ENCODE measurements at regions not wholly inside any gene's neighbourhood (a gene's known extent, or its start where the extent isn't known, plus 50 kb on each side); places are given as distances from the start of the nearest gene placed in this dataset.

DNA sequence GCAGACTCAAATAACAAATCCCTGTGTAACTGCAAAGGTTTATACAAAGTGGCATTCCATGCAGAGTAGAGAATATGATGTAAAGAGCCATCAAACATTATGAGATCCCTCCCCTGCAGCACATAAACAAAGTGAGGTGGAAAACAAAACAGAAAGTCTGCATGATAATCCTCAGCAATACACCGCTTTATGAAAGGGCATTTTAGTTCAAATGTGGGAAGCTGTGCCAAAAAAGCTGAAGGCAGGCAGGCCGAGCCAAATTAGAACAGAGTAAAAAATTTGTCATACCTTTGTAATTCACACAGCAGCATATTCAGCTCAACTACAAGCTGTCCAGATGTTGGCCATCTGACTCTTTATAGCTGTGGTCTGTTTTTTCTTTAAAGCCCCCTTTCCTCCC lies 113.5 kb downstream of the LHX9 start:
- Histone ChIP-seq H3K9ac (no peak overlapping the region), H3K4me1 (no peaks in the 10 kb centered on the region), H3K27me3 (no peaks in the 10 kb centered on the region), H3K4me3 (no peak overlapping the region), H3K36me3 (no peaks in the 10 kb centered on the region), H3K4me2 (no peak overlapping the region), H3K27ac (no peak overlapping the region), H4K20me1 (no peaks in the 10 kb centered on the region), H3K9me3 (replicated peaks in 1 of 11) (no peaks in the 10 kb centered on the region)
- no peak for TF ChIP-seq Cebpa-rat (IDR thresholded peaks at IDR 0.05)

DNA sequence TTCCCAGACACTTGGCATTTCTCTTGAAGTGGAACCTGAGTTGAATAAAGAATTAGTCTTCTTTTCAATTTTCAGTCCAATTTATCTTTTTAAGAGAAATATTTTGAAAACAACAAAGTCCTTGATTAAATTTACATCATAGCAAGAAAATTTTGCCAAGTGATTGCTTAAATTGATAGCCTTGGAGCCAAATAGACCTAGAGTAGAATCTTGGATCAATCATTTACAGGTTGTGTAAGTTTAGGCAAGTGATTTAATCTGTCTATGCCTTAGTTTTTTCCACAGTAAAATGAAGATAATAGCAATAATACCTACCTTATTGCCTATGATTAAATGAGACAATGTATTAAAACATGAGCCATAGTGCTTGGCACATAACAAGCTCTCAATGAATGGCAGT lies 113.9 kb downstream of the LHX9 start:
- H3K9me3 ChIP-seq (replicated peaks in 1 of 11), result no peaks in the 10 kb centered on the region
- no peaks in the 10 kb centered on the region for H3K36me3 ChIP-seq
- no peaks in the 10 kb centered on the region for H3K4me1 ChIP-seq
- H3K27ac ChIP-seq, result no peak overlapping the region
- TF ChIP-seq Cebpa-rat (IDR thresholded peaks at IDR 0.05), result no peak
- H3K27me3 ChIP-seq, result no peaks in the 10 kb centered on the region
- no peak overlapping the region for H3K9ac ChIP-seq
- no peak overlapping the region for H3K4me2 ChIP-seq
- H4K20me1 ChIP-seq, result no peaks in the 10 kb centered on the region
- H3K4me3 ChIP-seq, result no peak overlapping the region

- no peak overlapping the region for H3K27ac ChIP-seq
- H4K20me1 ChIP-seq, result no peaks in the 10 kb centered on the region
- H3K36me3 ChIP-seq, result no peaks in the 10 kb centered on the region
- H3K4me1 ChIP-seq, result no peaks in the 10 kb centered on the region
- no peak overlapping the region for H3K4me2 ChIP-seq
- H3K9me3 ChIP-seq (replicated peaks in 1 of 11), result no peaks in the 10 kb centered on the region
- no peak overlapping the region for H3K9ac ChIP-seq
- no peak overlapping the region for H3K4me3 ChIP-seq
- H3K27me3 ChIP-seq, result no peaks in the 10 kb centered on the region
- no peak for TF ChIP-seq Cebpa-rat (IDR thresholded peaks at IDR 0.05)
These were observed 115.5 kb downstream of the LHX9 start for GRCh38 chr1:198032668-198033067.

DNA sequence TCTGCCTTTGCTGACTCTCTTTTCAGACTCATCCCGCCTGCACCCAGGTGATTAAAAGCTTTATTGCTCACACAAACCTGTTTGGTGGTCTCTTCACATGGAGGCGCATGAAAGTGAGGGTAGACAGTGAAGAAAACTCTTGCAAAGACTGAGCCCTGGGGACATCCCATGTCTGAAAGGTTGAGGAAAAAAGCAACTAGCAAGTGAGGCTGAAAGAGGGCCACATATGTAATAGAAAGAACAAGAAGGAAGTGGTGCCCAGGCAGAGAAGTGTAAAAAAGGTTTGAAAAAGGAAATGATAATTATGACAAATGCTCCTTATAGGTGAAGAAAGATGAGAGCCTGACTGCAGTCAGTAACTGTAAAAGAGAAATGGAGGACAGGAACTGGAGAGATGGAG lies 115.9 kb upstream of the NEK7 start:
- no peaks in the 10 kb centered on the region for H3K9me3 ChIP-seq (replicated peaks in 1 of 11)
- no peaks in the 10 kb centered on the region for H3K36me3 ChIP-seq
- no peak overlapping the region for H3K4me3 ChIP-seq
- no peaks in the 10 kb centered on the region for H3K4me1 ChIP-seq
- H3K4me2 ChIP-seq, result no peak overlapping the region
- no peak overlapping the region for H3K9ac ChIP-seq
- no peaks in the 10 kb centered on the region for H3K27me3 ChIP-seq
- no peak for TF ChIP-seq Cebpa-rat (IDR thresholded peaks at IDR 0.05)
- H4K20me1 ChIP-seq, result no peaks in the 10 kb centered on the region
- no peak overlapping the region for H3K27ac ChIP-seq

DNA sequence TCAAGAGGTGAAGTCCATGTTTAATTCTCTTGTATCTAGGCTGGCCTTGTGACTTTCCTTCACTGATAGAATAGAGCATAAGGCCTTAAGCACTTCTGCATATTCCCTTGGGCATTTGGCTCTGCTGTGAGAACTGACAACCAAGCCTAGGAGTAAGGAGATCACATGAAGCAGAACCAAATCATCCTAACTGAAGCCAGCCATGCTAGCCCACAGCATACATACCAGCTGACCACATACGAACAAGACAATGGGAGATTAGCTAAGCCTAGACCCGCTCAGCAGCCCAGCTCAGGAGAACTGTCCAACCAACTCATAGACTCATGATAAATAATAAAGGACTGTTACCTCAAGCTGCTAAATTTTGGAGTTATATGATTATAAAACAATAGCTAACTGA lies 114.6 kb upstream of the NEK7 start:
- Histone ChIP-seq H3K9me3 (replicated peaks in 1 of 11) (no peaks in the 10 kb centered on the region), H3K27ac (no peak overlapping the region), H3K9ac (no peak overlapping the region), H3K4me2 (no peak overlapping the region), H4K20me1 (no peaks in the 10 kb centered on the region), H3K4me3 (no peak overlapping the region), H3K27me3 (no peaks in the 10 kb centered on the region), H3K36me3 (no peaks in the 10 kb centered on the region), H3K4me1 (no peaks in the 10 kb centered on the region)
- no peak for TF ChIP-seq Cebpa-rat (IDR thresholded peaks at IDR 0.05)

GRCh38 chr1:198047913-198048312 lies 108.9 kb upstream of the NEK7 start:
- Histone ChIP-seq H4K20me1 (no peaks in the 10 kb centered on the region), H3K4me3 (no peak overlapping the region), H3K9me3 (replicated peaks in 1 of 11) (no peaks in the 10 kb centered on the region), H3K36me3 (no peaks in the 10 kb centered on the region), H3K4me2 (peak overlapping the region in 8 of 11 experiments; percentile 3 to 48 (median 26); a peak in 8 of 22 replicates), H3K27me3 (no peaks in the 10 kb centered on the region), H3K4me1 (peaks cover 6 to 13% (median 9%) of the 10 kb centered on the region in 10 experiments; a peak in 12 of 20 replicates), H3K9ac (no peak overlapping the region), H3K27ac (no peak overlapping the region)
- TF ChIP-seq Cebpa-rat (IDR thresholded peaks at IDR 0.05), result no peak

DNA sequence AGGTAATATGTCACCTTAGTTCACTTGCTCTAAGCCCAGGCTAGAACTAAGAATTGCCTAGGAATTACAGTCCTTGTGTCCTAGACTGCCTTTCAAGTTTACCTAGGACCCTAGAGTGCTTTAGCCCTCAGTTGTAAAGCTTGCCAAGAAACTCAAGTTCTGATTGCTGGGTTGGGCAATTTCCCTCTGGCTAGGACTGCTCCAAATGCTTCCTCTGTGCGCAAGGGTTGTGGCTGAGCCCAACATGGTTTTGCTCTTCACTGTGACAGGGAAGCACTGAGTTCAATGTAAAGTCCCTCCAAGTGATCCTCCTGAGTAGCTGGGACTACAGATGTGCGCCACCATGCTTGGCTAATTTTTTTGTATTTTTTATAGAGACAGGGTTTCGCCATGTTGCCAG lies 102.3 kb upstream of the NEK7 start:
- no peak for TF ChIP-seq Cebpa-rat (IDR thresholded peaks at IDR 0.05)
- Histone ChIP-seq H3K27me3 (no peaks in the 10 kb centered on the region), H3K9ac (no peak overlapping the region), H3K4me3 (no peak overlapping the region), H3K4me2 (no peak overlapping the region), H3K36me3 (no peaks in the 10 kb centered on the region), H3K4me1 (no peaks in the 10 kb centered on the region), H3K9me3 (replicated peaks in 1 of 11) (no peaks in the 10 kb centered on the region), H4K20me1 (no peaks in the 10 kb centered on the region), H3K27ac (no peak overlapping the region)

DNA sequence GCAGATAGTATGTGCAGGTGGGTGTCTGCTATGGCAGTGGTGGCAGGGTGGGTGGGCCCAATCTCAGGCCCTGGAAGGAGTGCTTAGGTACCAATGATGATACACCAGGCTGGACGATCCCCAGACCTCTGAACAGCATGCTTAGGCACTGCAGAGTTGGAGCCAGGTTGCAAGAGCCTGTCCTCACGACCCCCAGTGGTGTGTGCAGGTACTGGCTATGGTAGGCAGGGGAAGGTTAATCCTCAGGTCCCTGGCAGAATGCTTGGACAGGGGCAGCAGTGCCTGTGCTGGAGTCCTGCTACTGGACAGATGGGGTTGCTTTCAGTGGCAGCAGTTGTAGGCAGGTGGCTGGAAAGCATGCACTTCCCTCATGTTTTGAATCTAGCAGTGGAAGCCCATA lies 100.5 kb upstream of the NEK7 start:
- Histone ChIP-seq H4K20me1 (no peaks in the 10 kb centered on the region), H3K36me3 (no peaks in the 10 kb centered on the region), H3K27me3 (no peaks in the 10 kb centered on the region), H3K9ac (no peak overlapping the region), H3K4me3 (no peak overlapping the region), H3K4me1 (no peaks in the 10 kb centered on the region), H3K9me3 (replicated peaks in 1 of 11) (no peaks in the 10 kb centered on the region), H3K4me2 (no peak overlapping the region), H3K27ac (no peak overlapping the region)
- TF ChIP-seq Cebpa-rat (IDR thresholded peaks at IDR 0.05), result no peak

- no peaks in the 10 kb centered on the region for H3K27me3 ChIP-seq
- H3K27ac ChIP-seq, result no peak overlapping the region
- no peak overlapping the region for H3K4me2 ChIP-seq
- peaks cover 0 to 14% (median 0%) of the 10 kb centered on the region in 10 experiments; a peak in 4 of 20 replicates for H3K4me1 ChIP-seq
- H3K9me3 ChIP-seq (replicated peaks in 1 of 11), result no peaks in the 10 kb centered on the region
- no peak for TF ChIP-seq Cebpa-rat (IDR thresholded peaks at IDR 0.05)
- H3K4me3 ChIP-seq, result no peak overlapping the region
- no peak overlapping the region for H3K9ac ChIP-seq
- no peaks in the 10 kb centered on the region for H3K36me3 ChIP-seq
- no peaks in the 10 kb centered on the region for H4K20me1 ChIP-seq
These were observed 92.6 kb upstream of the NEK7 start for GRCh38 chr1:198064181-198064580.

GRCh38 chr1:198068285-198068684 lies 88.5 kb upstream of the NEK7 start:
- no peak overlapping the region for H3K4me3 ChIP-seq
- H3K4me2 ChIP-seq, result peak overlapping the region in 2 of 11 experiments; percentile 25; a peak in 2 of 22 replicates
- no peak for TF ChIP-seq Cebpa-rat (IDR thresholded peaks at IDR 0.05)
- H3K27me3 ChIP-seq, result no peaks in the 10 kb centered on the region
- peaks cover 0 to 14% (median 0%) of the 10 kb centered on the region in 10 experiments; a peak in 4 of 20 replicates for H3K4me1 ChIP-seq
- no peaks in the 10 kb centered on the region for H4K20me1 ChIP-seq
- H3K27ac ChIP-seq, result no peak overlapping the region
- H3K9me3 ChIP-seq (replicated peaks in 1 of 11), result no peaks in the 10 kb centered on the region
- H3K9ac ChIP-seq, result no peak overlapping the region
- H3K36me3 ChIP-seq, result no peaks in the 10 kb centered on the region

Measured in BLaER1 treated with 17β-estradiol and CSF1 and Interleukin-3, amounts not matched to agents 10 nM and 100 nM (cell line).